ENCODE measurements at regions not wholly inside any gene's neighbourhood (a gene's known extent, or its start where the extent isn't known, plus 50 kb on each side); places are given as distances from the start of the nearest gene placed in this dataset.

- Histone ChIP-seq H3K4me1 (ENCODE audit: control insufficient read depth, insufficient read depth, low read length) (peaks cover 6% of the 10 kb centered on the region), H3K9me3 (ENCODE audit: control insufficient read depth, insufficient read depth, low read length) (no peaks in the 10 kb centered on the region), H3K36me3 (ENCODE audit: control insufficient read depth, insufficient read depth, low read length) (no peaks in the 10 kb centered on the region), H3K27ac (ENCODE audit: low read length) (no peak overlapping the region), H3K4me3 (ENCODE audit: low read length) (no peak overlapping the region), H3K27me3 (ENCODE audit: control insufficient read depth, insufficient read depth, low read length) (no peaks in the 10 kb centered on the region)
- no peak for DNase-seq (ENCODE audit: low read depth, low spot score)
- WGBS (ENCODE audit: insufficient coverage, insufficient read length) = no CpG with 5 or more reads among the region's 3 CpGs
Measured at GRCh38 chr2:217331523-217332416, 471.9 kb upstream of the TNP1 start.

GRCh38 chr2:217330647-217331046 is 470.8 kb upstream of the TNP1 start:
- no peak overlapping the region for H3K4me3 ChIP-seq (ENCODE audit: low read length)
- no peaks in the 10 kb centered on the region for H3K36me3 ChIP-seq (ENCODE audit: control insufficient read depth, insufficient read depth, low read length)
- no peaks in the 10 kb centered on the region for H3K27me3 ChIP-seq (ENCODE audit: control insufficient read depth, insufficient read depth, low read length)
- no peak overlapping the region for H3K27ac ChIP-seq (ENCODE audit: low read length)
- DNase-seq (ENCODE audit: low read depth, low spot score) = no peak
- no CpG with 5 or more reads among the region's 9 CpGs for WGBS (ENCODE audit: insufficient coverage, insufficient read length)
- no peaks in the 10 kb centered on the region for H3K9me3 ChIP-seq (ENCODE audit: control insufficient read depth, insufficient read depth, low read length)
- peaks cover 6% of the 10 kb centered on the region for H3K4me1 ChIP-seq (ENCODE audit: control insufficient read depth, insufficient read depth, low read length)

GRCh38 chr2:217329023-217329431 is 469.2 kb upstream of the TNP1 start:
- Histone ChIP-seq H3K9me3 (ENCODE audit: control insufficient read depth, insufficient read depth, low read length) (no peaks in the 10 kb centered on the region), H3K4me3 (ENCODE audit: low read length) (no peak overlapping the region), H3K27ac (ENCODE audit: low read length) (no peak overlapping the region), H3K36me3 (ENCODE audit: control insufficient read depth, insufficient read depth, low read length) (no peaks in the 10 kb centered on the region), H3K27me3 (ENCODE audit: control insufficient read depth, insufficient read depth, low read length) (no peaks in the 10 kb centered on the region), H3K4me1 (ENCODE audit: control insufficient read depth, insufficient read depth, low read length) (peaks cover 6% of the 10 kb centered on the region)
- no peak for DNase-seq (ENCODE audit: low read depth, low spot score)
- no CpG with 5 or more reads among the region's 4 CpGs for whole genome bisulfite sequencing (ENCODE audit: insufficient coverage, insufficient read length)

- no peak overlapping the region for H3K4me3 ChIP-seq (ENCODE audit: low read length)
- no peaks in the 10 kb centered on the region for H3K27me3 ChIP-seq (ENCODE audit: control insufficient read depth, insufficient read depth, low read length)
- no peaks in the 10 kb centered on the region for H3K9me3 ChIP-seq (ENCODE audit: control insufficient read depth, insufficient read depth, low read length)
- peaks cover 6% of the 10 kb centered on the region for H3K4me1 ChIP-seq (ENCODE audit: control insufficient read depth, insufficient read depth, low read length)
- H3K27ac ChIP-seq (ENCODE audit: low read length) = no peak overlapping the region
- WGBS (ENCODE audit: insufficient coverage, insufficient read length) = no CpG with 5 or more reads among the region's 2 CpGs
- DNase-seq (ENCODE audit: low read depth, low spot score) = no peak
- H3K36me3 ChIP-seq (ENCODE audit: control insufficient read depth, insufficient read depth, low read length) = no peaks in the 10 kb centered on the region
Measured at GRCh38 chr2:217328622-217328978, 468.7 kb upstream of the TNP1 start.

GRCh38 chr2:217327953-217328621 is 468.2 kb upstream of the TNP1 start:
- no peaks in the 10 kb centered on the region for H3K9me3 ChIP-seq (ENCODE audit: control insufficient read depth, insufficient read depth, low read length)
- H3K27ac ChIP-seq (ENCODE audit: low read length) = no peak overlapping the region
- H3K36me3 ChIP-seq (ENCODE audit: control insufficient read depth, insufficient read depth, low read length) = no peaks in the 10 kb centered on the region
- no peak for DNase-seq (ENCODE audit: low read depth, low spot score)
- WGBS (ENCODE audit: insufficient coverage, insufficient read length) = no CpG with 5 or more reads among the region's 3 CpGs
- no peak overlapping the region for H3K4me3 ChIP-seq (ENCODE audit: low read length)
- H3K4me1 ChIP-seq (ENCODE audit: control insufficient read depth, insufficient read depth, low read length) = peaks cover 6% of the 10 kb centered on the region
- H3K27me3 ChIP-seq (ENCODE audit: control insufficient read depth, insufficient read depth, low read length) = no peaks in the 10 kb centered on the region

GRCh38 chr2:217326238-217327022 is 466.6 kb upstream of the TNP1 start:
- DNase-seq (ENCODE audit: low read depth, low spot score) = no peak
- no CpG with 5 or more reads among the region's 1 CpG for WGBS (ENCODE audit: insufficient coverage, insufficient read length)
- Histone ChIP-seq H3K27me3 (ENCODE audit: control insufficient read depth, insufficient read depth, low read length) (no peaks in the 10 kb centered on the region), H3K4me3 (ENCODE audit: low read length) (no peak overlapping the region), H3K4me1 (ENCODE audit: control insufficient read depth, insufficient read depth, low read length) (peaks cover 2% of the 10 kb centered on the region), H3K9me3 (ENCODE audit: control insufficient read depth, insufficient read depth, low read length) (no peaks in the 10 kb centered on the region), H3K36me3 (ENCODE audit: control insufficient read depth, insufficient read depth, low read length) (no peaks in the 10 kb centered on the region), H3K27ac (ENCODE audit: low read length) (no peak overlapping the region)

GRCh38 chr2:217325816-217326215 is 466.0 kb upstream of the TNP1 start:
- Histone ChIP-seq H3K27ac (ENCODE audit: low read length) (no peak overlapping the region), H3K36me3 (ENCODE audit: control insufficient read depth, insufficient read depth, low read length) (no peaks in the 10 kb centered on the region), H3K27me3 (ENCODE audit: control insufficient read depth, insufficient read depth, low read length) (no peaks in the 10 kb centered on the region), H3K4me1 (ENCODE audit: control insufficient read depth, insufficient read depth, low read length) (no peaks in the 10 kb centered on the region), H3K9me3 (ENCODE audit: control insufficient read depth, insufficient read depth, low read length) (no peaks in the 10 kb centered on the region), H3K4me3 (ENCODE audit: low read length) (no peak overlapping the region)
- DNase-seq (ENCODE audit: low read depth, low spot score) = no peak
- WGBS (ENCODE audit: insufficient coverage, insufficient read length) = no CpG with 5 or more reads among the region's 2 CpGs

GRCh38 chr2:217325251-217325650 is 465.4 kb upstream of the TNP1 start:
- no peak for DNase-seq (ENCODE audit: low read depth, low spot score)
- Histone ChIP-seq H3K36me3 (ENCODE audit: control insufficient read depth, insufficient read depth, low read length) (no peaks in the 10 kb centered on the region), H3K4me1 (ENCODE audit: control insufficient read depth, insufficient read depth, low read length) (no peaks in the 10 kb centered on the region), H3K9me3 (ENCODE audit: control insufficient read depth, insufficient read depth, low read length) (no peaks in the 10 kb centered on the region), H3K4me3 (ENCODE audit: low read length) (no peak overlapping the region), H3K27ac (ENCODE audit: low read length) (no peak overlapping the region), H3K27me3 (ENCODE audit: control insufficient read depth, insufficient read depth, low read length) (no peaks in the 10 kb centered on the region)
- WGBS (ENCODE audit: insufficient coverage, insufficient read length) = no CpG with 5 or more reads among the region's 2 CpGs

GRCh38 chr2:217316743-217317142 is 456.9 kb upstream of the TNP1 start:
- Histone ChIP-seq H3K36me3 (ENCODE audit: control insufficient read depth, insufficient read depth, low read length) (no peaks in the 10 kb centered on the region), H3K4me1 (ENCODE audit: control insufficient read depth, insufficient read depth, low read length) (no peaks in the 10 kb centered on the region), H3K27me3 (ENCODE audit: control insufficient read depth, insufficient read depth, low read length) (no peaks in the 10 kb centered on the region), H3K27ac (ENCODE audit: low read length) (no peak overlapping the region), H3K9me3 (ENCODE audit: control insufficient read depth, insufficient read depth, low read length) (no peaks in the 10 kb centered on the region), H3K4me3 (ENCODE audit: low read length) (no peak overlapping the region)
- WGBS (ENCODE audit: insufficient coverage, insufficient read length) = no CpG with 5 or more reads among the region's 1 CpG
- no peak for DNase-seq (ENCODE audit: low read depth, low spot score)

- no peak overlapping the region for H3K4me3 ChIP-seq (ENCODE audit: low read length)
- H3K9me3 ChIP-seq (ENCODE audit: control insufficient read depth, insufficient read depth, low read length) = no peaks in the 10 kb centered on the region
- DNase-seq (ENCODE audit: low read depth, low spot score) = no peak
- no CpG with 5 or more reads among the region's 5 CpGs for WGBS (ENCODE audit: insufficient coverage, insufficient read length)
- H3K36me3 ChIP-seq (ENCODE audit: control insufficient read depth, insufficient read depth, low read length) = no peaks in the 10 kb centered on the region
- H3K27me3 ChIP-seq (ENCODE audit: control insufficient read depth, insufficient read depth, low read length) = no peaks in the 10 kb centered on the region
- no peak overlapping the region for H3K27ac ChIP-seq (ENCODE audit: low read length)
- H3K4me1 ChIP-seq (ENCODE audit: control insufficient read depth, insufficient read depth, low read length) = no peaks in the 10 kb centered on the region
Measured at GRCh38 chr2:217314021-217314460, 454.2 kb upstream of the TNP1 start.
